Stimulated activated CD4-positive, alpha-beta T cell treated with anti-CD3 and anti-CD28 coated beads, TNF-alpha, amount 100 ng/mL, for 1 hour (primary cell): ENCODE measurements at regions not wholly inside any gene's neighbourhood (a gene's known extent, or its start where the extent isn't known, plus 50 kb on each side); places are given as distances from the start of the nearest gene placed in this dataset.

Experiments
- DNase-seq, 3 donors: peaks; one replicate each; pipeline ENCODE4 v3.0.0-alpha.2; 2020; ENCODE audit warnings: low read depth in 3 of 3, low spot score in 1 of 3

GRCh38 chr5:96074870-96075269 lies 113.2 kb upstream of the ELL2 start:
- DNase-seq: no peak

DNA sequence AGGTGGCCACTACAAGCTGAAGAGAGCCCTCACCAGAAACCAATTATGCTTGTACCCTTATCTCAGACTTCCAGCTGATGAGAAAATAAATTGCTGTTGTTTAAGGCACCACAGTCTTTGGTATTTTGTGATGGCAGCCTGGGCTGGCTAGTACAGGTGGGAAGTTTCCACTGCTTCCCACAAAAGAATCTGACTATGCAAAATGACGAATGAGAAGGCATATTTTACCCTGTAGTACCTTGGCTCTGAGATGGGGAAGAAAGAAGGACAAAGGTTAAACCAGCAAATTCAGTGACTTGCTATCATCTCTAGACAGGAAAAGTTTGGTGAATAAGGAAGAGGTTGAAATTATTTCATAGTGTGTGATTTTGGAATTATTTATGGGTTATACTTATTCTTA lies 112.8 kb upstream of the ELL2 start:
- DNase-seq: no peak

- no peak for DNase-seq
These were observed 111.1 kb upstream of the ELL2 start for GRCh38 chr5:96072791-96073165.

- no peak for DNase-seq
These were observed 110.6 kb upstream of the ELL2 start for GRCh38 chr5:96072138-96072790.

- no peak for DNase-seq
These were observed 109.1 kb upstream of the ELL2 start for GRCh38 chr5:96070622-96071225.

GRCh38 chr5:96067894-96068614 lies 106.4 kb upstream of the ELL2 start:
- no peak for DNase-seq

DNA sequence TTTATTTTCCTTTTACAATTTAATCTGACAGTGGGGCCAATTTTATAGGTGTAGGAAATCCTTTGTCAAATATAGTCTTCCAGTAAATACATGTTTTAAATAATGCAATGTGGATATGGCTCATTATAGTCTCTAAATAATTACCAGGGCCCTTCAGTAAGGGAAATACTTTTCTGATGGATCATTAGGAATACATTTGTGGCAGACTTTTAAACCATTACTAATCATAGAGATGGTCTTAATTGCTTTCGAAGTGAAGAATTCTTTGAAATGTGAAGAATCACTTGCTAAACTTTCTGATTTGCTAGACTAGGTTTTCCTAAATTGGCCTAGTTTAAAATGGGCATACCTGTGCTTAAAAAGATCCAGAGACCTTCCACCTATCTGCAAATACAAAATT lies 105.6 kb upstream of the ELL2 start:
- no peak for DNase-seq

GRCh38 chr5:96066386-96066719 lies 104.7 kb upstream of the ELL2 start:
- DNase-seq: no peak

DNA sequence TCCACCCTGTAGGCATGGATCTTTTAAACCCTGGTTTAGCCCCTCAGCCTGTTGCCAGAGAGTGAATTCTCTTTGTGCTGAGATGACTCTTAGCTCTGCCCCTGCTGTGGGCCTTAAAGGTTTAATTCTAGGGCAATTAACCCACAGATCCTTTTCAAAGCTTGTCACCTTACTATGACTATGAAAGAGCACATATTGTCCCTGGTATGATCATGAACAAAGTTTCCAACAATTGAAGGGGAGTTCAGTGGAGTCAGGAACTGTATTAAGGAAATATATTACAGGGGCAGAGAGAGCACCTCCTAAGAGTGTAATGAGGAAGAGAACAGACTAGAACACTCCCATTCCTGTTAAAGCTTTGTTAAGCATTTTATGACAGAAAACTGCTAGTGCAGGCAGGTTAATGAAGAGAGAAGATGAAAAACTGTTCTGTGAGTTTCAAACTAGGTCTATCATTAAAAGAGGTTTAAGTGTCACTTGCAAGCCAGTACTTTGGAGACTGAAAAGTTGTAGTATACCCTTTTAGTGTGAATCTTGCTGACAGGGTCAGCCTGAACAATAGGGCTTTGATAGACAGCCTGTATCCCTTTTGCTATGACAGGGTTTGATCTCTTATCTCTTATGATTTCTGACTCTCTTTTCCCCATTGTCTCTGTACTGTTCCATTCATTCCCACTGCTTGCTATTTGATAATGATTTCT lies 104.2 kb upstream of the ELL2 start:
- DNase-seq: no peak

GRCh38 chr5:96064877-96065276 lies 103.2 kb upstream of the ELL2 start:
- DNase-seq: no peak

DNA sequence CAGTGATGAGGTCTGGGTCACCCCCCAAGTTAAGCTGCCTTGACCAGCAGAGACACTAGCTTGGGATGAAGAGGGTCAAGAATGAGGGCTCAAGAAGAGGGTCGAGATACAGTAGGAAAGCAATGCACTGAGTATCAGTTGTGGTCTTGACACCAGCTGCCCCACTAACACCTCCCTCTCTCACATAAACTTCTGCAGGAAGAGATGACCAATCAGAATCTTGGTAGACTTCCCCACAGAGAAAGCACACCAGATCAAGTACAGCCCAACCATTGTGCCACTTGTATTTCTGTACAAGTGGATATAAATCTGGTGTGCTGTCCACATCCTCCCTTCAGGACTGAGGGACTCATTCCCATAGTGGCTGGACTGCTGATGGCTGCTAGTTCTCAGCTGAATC lies 101.2 kb upstream of the ELL2 start:
- no peak for DNase-seq

DNA sequence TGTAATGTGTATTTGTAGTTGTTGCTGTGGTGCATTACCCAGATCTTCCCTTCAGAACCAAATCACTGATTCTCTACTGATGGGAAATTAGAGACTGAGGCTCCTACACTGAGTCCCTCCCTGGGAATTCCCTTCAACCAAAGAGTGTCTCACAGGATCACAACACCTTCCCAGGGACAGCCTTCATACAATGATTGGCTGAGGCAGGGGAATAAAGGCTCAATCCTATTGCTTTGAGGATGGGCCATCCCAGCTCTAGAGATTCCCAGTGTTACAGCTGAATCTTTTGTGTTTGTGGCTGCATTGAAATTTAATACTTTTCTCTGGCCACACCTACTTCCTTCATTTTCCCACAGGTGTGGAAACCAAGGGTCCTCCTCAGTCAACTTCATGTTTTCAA lies 96.4 kb upstream of the ELL2 start:
- DNase-seq: no peak

- no peak for DNase-seq
These were observed 92.8 kb upstream of the ELL2 start for GRCh38 chr5:96054311-96055030.

DNA sequence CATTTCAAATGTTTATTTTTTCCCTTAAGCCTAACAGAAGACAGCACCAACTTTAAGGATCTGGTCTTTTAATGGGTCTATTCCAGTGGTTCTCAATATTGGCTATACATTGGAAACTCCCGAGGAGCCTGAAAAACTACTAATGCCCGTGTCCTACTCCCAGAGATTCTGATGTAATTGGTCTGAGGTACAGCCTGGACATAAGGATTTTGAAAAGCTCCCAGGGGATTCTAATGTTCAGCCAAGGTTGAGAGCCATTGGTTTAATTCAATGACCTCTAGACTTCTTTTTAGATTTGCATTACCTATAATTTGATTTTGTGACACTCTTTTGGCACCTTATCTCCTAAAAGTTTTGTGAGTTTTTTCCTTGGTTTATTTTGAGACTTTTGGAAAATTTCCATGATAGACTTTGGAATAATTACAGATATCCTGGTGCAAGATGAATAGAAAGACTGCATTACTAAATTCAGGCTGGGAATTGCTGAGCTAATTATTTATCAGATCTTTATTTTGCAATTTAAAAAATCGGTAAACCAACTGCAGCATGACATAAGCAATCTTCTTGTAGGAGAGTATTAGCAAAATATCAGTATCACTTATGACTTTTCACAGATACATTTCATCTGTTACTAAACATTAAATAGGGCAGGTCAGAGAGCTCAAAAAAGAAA lies 91.5 kb upstream of the ELL2 start:
- DNase-seq: no peak

DNA sequence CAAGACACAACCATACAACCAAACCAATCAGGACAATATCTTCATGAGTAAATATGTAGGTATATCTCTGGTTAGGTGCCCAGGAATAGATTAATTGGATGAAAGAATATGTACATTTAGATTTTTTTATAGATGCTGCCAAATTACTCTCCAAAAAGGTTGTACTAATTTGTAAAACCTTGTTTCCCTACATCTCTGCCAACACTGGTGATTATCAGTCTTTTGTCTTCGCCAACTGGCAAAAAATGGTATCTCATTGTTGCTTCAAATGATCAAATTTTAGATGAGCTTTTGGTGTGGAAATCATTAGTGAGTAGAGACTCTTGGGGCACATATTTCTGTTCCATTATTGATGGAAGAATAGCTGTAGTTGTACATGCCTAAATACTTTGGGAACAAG lies 90.7 kb upstream of the ELL2 start:
- DNase-seq: no peak

GRCh38 chr5:96051401-96051830 lies 89.8 kb upstream of the ELL2 start:
- DNase-seq: no peak

DNA sequence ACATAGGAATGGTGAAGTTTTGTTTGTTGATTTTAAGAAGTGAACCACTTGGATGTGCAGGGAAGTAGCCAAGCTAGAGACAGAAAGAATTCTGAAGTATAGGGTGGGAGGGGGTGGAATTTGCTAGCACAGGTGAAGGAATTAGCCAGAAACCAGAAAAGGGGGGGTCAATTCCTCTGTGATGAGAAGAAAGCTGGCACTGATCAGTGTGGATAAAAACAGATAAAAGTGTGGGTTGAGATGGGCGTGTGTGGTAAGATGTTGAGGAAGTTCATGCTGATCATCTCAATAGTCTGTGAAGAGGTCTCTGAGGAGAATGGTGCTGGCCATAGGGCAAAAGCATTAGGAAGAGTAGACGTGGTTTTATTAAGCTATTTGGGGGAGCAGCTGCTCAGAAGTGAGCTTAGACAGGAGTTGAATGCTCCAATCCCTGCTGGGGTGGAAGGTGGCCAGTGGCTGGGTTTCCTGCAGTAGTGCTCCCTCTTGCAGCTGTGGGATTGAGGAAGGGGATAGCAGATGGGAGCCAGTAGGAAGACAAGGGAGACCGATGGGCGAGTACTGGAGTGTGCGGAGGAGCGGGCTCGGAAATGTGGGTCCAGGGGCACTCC lies 88.7 kb upstream of the ELL2 start:
- no peak for DNase-seq

DNA sequence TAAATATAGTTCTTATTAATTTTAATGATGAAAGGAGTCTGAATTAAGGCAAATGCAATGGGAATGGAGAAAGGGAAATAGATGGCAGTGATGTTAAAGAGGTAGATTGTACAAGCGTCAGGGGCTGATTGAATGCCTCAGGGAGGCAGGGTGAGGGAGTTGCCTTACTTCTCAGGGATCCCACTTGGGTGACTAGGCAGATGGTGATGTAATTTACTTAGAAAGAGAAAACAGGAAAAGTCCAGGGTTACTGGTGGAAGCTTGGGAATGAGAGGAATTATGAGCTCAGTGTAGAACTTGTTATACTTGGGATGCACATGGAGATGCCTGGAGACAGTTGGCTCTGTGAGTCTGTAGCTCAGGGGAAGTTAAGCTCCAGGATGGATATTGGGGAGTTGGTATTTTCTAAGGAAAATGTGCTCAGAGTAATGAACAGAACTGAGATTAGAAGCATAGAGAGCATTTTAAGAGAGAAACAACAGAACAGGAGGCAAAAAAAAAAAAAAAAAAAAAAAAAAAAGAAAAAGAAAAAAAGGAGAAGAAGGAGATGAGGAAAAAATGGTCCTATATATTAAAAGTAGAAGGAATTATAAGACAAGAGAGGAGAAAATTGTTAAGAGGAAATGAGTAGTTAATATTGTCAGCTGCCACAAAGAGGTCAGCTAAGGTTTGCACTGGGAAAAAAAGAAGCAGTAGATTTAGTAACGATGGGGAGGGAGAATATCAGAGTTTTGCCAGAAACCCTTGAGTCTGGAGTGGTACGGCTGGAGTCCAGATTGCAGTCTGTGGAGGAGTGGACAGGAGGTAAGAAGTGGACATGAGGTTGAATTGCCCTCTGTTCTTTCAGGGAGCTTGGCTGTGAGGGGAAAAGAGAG lies 88.0 kb upstream of the ELL2 start:
- DNase-seq: no peak

GRCh38 chr5:96048763-96049162 lies 87.1 kb upstream of the ELL2 start:
- no peak for DNase-seq

DNA sequence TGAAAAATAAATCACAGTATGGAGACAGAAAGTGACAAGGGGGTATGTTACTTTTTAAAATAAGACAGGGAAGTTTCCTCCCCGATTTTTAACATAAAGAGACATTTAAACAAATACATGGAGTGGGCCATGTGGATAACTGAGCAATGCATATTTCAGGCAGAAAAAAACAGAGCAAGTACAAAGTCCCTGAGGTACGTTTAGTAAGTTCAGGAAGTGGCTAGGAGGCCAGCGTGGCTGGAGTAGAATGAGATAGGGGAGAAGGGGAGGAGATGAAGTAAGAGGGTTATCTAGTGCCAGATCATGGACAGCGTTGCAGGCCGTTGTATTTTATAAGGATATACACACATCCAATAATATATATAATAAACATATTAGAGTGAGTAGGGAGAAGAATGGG lies 84.2 kb upstream of the ELL2 start:
- no peak for DNase-seq
